BJ (cell line): ENCODE measurements at regions not wholly inside any gene's neighbourhood (a gene's known extent, or its start where the extent isn't known, plus 50 kb on each side); places are given as distances from the start of the nearest gene placed in this dataset.

Experiments
- CTCF ChIA-PET: fragments of 350-600 bp; formaldehyde crosslinking; extraction: SDS; loops from one replicate; lab custom pipeline; 2021; ENCODE audit warnings: antibody characterized with exemption, inconsistent platforms; lab: Yijun Ruan, JAX
- POLR2A ChIA-PET: fragments of 300-600 bp; sonication (Branson Sonifier 250); formaldehyde crosslinking; extraction: SDS; loops from one replicate; lab custom pipeline; 2021; ENCODE audit warnings: antibody characterized with exemption; lab: Charles Lee
- DNase-seq: peaks from one replicate; pipeline ENCODE4 v3.0.0-alpha.2; 2011; ENCODE audit warnings: low read depth
- H3K27me3 ChIP-seq: 2 replicates; pipeline ENCODE4 v1.6.0; 2011; ENCODE audit warnings: low read length; ENCODE audit not compliant: control insufficient read depth, insufficient read depth
- H3K36me3 ChIP-seq: 2 replicates; pipeline ENCODE4 v1.5.1; 2011; ENCODE audit warnings: low read length; ENCODE audit not compliant: control insufficient read depth, insufficient read depth
- H3K4me3 ChIP-seq: 2 replicates; pipeline ENCODE4 v1.5.1; 2011; ENCODE audit warnings: low read depth, mild to moderate bottlenecking, control low read depth, low read length
- CTCF ChIP-seq: IDR thresholded peaks from 2 replicates; pipeline ENCODE4 v1.5.1; 2011; ENCODE audit warnings: low read depth, mild to moderate bottlenecking, control low read depth, inconsistent platforms, low read length, moderate library complexity; ENCODE audit not compliant: insufficient read depth

GRCh38 chr5:18772475-18772874 lies 1138.2 kb downstream of the TAF11L14 start:
- ChIA-PET CTCF (no interaction called here), POLR2A (no interaction called here)
- H3K4me3 ChIP-seq = no peak overlapping the region
- no peak for TF ChIP-seq CTCF
- DNase-seq = no peak
- no peaks in the 10 kb centered on the region for H3K27me3 ChIP-seq
- H3K36me3 ChIP-seq = no peaks in the 10 kb centered on the region

GRCh38 chr5:18778225-18778624 lies 1144.0 kb downstream of the TAF11L14 start:
- DNase-seq = no peak
- TF ChIP-seq CTCF = no peak
- POLR2A ChIA-PET = no interaction called here
- no peaks in the 10 kb centered on the region for H3K27me3 ChIP-seq
- H3K36me3 ChIP-seq = no peaks in the 10 kb centered on the region
- CTCF ChIA-PET = no interaction called here
- no peak overlapping the region for H3K4me3 ChIP-seq

GRCh38 chr5:18789218-18789998 lies 1155.1 kb downstream of the TAF11L14 start:
- ChIA-PET POLR2A (no interaction called here), CTCF (no interaction called here)
- Histone ChIP-seq H3K4me3 (no peak overlapping the region), H3K27me3 (no peaks in the 10 kb centered on the region), H3K36me3 (no peaks in the 10 kb centered on the region)
- no peak for TF ChIP-seq CTCF
- DNase-seq = no peak

- ChIA-PET CTCF (no interaction called here), POLR2A (no interaction called here)
- DNase-seq = no peak
- TF ChIP-seq CTCF = no peak
- no peaks in the 10 kb centered on the region for H3K36me3 ChIP-seq
- no peak overlapping the region for H3K4me3 ChIP-seq
- no peaks in the 10 kb centered on the region for H3K27me3 ChIP-seq
Observed at GRCh38 chr5:18792145-18792544, 1157.9 kb downstream of the TAF11L14 start.

GRCh38 chr5:18797222-18797621 lies 1163.0 kb downstream of the TAF11L14 start:
- CTCF ChIA-PET = no interaction called here
- POLR2A ChIA-PET = no interaction called here
- TF ChIP-seq CTCF = no peak
- no peaks in the 10 kb centered on the region for H3K27me3 ChIP-seq
- H3K4me3 ChIP-seq = no peak overlapping the region
- H3K36me3 ChIP-seq = no peaks in the 10 kb centered on the region
- no peak for DNase-seq
